ENCODE measurements at regions not wholly inside any gene's neighbourhood (a gene's known extent, or its start where the extent isn't known, plus 50 kb on each side); places are given as distances from the start of the nearest gene placed in this dataset.
"Not testable (repeated sequence)": the region's sequence is repeated elsewhere in the genome, so short reads cannot be mapped to it uniquely, and the experiment has no call there.

- DNase-seq: peak; percentile 38
Measured at GRCh38 chr6:87755708-87756671, 54.0 kb upstream of the AKIRIN2 start.

GRCh38 chr6:87754828-87755227 is 52.8 kb upstream of the AKIRIN2 start:
- no peak for DNase-seq

- no peak for DNase-seq
Measured at GRCh38 chr6:87753131-87753685, 51.2 kb upstream of the AKIRIN2 start.

- not testable (repeated sequence) for DNase-seq
Measured at GRCh38 chr6:87752503-87752902, 50.5 kb upstream of the AKIRIN2 start.
